HG02970 (cell line): ENCODE measurements at regions not wholly inside any gene's neighbourhood (a gene's known extent, or its start where the extent isn't known, plus 50 kb on each side); places are given as distances from the start of the nearest gene placed in this dataset.
"Not testable (repeated sequence)": the region's sequence is repeated elsewhere in the genome, so short reads cannot be mapped to it uniquely, and the experiment has no call there.

ENCODE experiments used
- ATAC-seq: cut with Tn5 transposase; IDR thresholded peaks from one replicate; pipeline ENCODE4 v1.9.1; 2021; ENCODE audit warnings: mild to moderate bottlenecking, moderate library complexity, moderate number of reproducible peaks; ENCODE audit not compliant: unreplicated experiment, low FRiP score

GRCh38 chr5:89794504-89794903, 615.1 kb downstream of the CETN3 start:
- ATAC-seq: not testable (repeated sequence)

GRCh38 chr5:89779734-89780133, 629.8 kb downstream of the CETN3 start:
- not testable (repeated sequence) for ATAC-seq

DNA sequence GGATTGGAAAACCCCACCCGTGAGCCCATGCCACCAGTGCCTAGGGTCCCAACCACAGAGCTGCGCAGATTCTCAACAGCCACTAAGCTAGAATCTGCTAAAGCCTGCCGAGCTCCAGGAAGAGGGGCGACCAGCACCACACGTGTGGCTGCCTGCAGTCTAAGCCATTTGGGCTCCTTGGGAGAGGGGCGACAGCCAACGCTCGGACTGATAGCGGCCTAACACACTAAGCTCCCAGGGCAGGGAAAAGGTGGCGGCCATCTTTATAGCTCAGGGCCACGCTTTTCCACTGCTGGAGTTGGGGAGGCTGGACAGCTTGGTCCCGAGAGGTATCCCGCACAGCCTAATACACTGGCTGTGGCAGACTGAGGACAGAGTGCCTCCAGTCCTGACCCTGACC, 631.8 kb downstream of the CETN3 start:
- no peak for ATAC-seq

- ATAC-seq: no peak
These were observed 639.6 kb downstream of the CETN3 start for GRCh38 chr5:89769975-89770374.

- ATAC-seq: no peak
These were observed 649.8 kb downstream of the CETN3 start for GRCh38 chr5:89759802-89760201.

DNA sequence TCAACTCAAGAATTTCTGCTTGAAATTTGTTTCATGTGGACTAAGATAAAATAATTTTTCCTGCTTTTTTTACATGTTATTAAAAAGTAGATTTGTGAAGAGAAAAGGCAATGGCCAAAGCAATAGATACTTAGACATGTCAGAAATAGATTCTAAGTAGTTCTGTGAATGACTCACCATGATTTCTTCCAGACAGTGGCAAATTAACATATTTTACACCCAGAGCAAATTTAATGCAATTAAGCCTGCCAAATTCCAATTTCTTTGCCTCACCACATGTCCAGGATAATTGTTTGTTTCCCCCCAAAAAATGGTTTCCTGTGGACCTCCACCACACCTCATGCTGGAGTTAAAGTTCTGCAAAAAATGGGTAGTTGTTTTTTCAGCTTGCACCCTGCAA, 651.4 kb downstream of the CETN3 start:
- no peak for ATAC-seq

GRCh38 chr5:89756955-89757354, 652.6 kb downstream of the CETN3 start:
- no peak for ATAC-seq

DNA sequence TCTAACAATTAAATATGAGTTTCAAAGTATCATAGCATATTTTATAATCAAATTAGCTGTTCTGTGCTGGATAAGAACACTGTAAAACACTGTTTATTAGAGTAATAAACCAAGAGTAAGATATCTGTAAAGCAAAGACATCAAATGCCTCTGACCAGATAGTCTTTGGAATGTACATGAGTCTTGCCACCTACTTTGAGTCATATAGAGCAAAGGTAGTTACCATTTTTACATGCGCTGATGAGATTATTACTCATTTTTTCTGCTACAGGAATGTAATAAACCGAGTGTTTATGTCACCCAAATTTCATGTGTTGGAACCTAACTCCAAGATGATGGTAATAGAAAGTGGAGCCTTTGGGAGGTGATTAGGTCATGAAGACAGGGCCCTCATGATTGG, 654.5 kb downstream of the CETN3 start:
- ATAC-seq: no peak

DNA sequence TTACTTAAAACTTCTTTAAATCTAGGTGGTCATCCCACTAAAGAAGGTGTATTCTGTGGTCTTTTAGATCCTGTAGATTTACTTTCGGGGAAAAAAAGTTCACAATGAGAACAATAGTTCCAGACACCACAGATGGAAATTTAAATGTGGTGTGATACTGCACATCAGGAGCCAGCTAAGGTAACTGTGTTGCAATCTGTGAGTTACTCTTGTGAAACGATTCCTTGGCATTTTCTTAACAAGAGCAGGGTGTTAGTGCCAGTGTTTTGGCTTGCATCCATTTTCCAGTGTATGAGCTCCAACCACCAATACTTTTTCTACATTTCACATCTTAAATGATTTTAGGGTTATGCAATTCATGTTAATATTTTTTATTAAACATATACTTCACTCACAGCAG, 674.5 kb downstream of the CETN3 start:
- ATAC-seq: no peak

DNA sequence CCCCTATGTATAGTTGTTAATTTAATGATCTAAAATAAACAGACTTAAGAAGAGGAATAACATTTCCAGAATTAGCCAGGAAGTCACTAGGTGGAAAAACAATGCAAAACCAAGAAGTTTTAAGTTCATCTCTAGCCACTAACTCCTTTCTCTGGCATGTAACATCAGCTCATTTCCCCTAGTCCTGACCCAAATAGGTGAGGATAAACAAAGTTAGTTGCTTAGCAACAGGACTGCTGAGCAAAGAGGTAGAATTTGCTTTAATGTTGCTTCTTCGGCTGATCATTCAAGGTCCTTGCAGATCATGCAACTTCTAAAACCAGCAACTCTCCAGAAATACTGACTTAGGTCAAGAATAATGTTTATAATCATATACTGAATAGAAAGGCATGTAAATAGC, 675.8 kb downstream of the CETN3 start:
- ATAC-seq: no peak

GRCh38 chr5:89729623-89730301, 679.8 kb downstream of the CETN3 start:
- no peak for ATAC-seq

- ATAC-seq: no peak
These were observed 680.8 kb downstream of the CETN3 start for GRCh38 chr5:89728750-89729149.

GRCh38 chr5:89728134-89728533, 681.4 kb downstream of the CETN3 start:
- no peak for ATAC-seq

GRCh38 chr5:89724379-89725095, 685.0 kb downstream of the CETN3 start:
- ATAC-seq: no peak

DNA sequence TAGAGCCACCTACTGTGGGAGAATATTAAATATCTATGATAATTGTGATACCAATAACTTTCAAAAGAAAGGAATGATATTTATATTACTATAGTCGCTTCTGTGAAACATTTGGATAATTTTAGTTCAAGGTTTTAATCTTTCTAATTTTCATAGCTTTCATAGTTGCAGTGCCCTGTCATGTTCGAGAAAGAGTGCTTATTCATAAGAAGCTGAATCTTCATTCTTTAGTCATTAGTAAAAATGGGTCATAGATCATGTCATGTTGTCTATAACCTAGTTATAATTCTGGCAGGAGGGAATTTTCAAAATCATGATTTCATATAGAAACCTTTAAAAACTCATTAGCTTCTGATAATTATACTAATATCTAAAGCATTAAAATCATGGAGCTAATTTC, 685.6 kb downstream of the CETN3 start:
- ATAC-seq: no peak

GRCh38 chr5:89722538-89722937, 687.0 kb downstream of the CETN3 start:
- ATAC-seq: no peak

- no peak for ATAC-seq
These were observed 687.6 kb downstream of the CETN3 start for GRCh38 chr5:89721931-89722330.

GRCh38 chr5:89721353-89721752, 688.2 kb downstream of the CETN3 start:
- no peak for ATAC-seq

GRCh38 chr5:89712134-89712700, 697.3 kb downstream of the CETN3 start:
- no peak for ATAC-seq

GRCh38 chr5:89711526-89711925, 698.0 kb downstream of the CETN3 start:
- no peak for ATAC-seq

DNA sequence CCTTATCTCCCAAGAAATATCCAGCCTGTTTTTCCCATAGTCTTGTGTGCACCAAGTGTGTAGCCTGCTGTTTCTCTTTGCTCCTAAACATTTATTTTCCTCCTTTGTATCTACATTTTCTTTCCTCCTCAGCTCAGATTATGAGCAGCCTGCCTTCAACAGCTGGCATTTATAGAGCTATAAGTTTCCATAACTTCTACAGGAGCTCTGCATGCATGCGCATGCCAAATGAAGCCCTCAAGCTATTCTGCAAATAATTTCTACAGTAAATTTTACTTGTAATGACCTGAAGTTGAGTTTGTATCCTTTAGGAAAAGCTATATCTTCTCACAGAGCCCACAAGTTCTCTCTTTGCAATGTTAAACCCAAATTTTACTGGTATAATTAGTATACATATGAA, 699.5 kb downstream of the CETN3 start:
- ATAC-seq: no peak

GRCh38 chr5:89707891-89708290, 701.7 kb downstream of the CETN3 start:
- ATAC-seq: no peak
